Prostate gland (tissue), 2 donors: ENCODE measurements at regions not wholly inside any gene's neighbourhood (a gene's known extent, or its start where the extent isn't known, plus 50 kb on each side); places are given as distances from the start of the nearest gene placed in this dataset.

Experiments used
- DNase-seq: peaks from one replicate; pipeline ENCODE4 v3.0.0-alpha.2; 2019; ENCODE audit warnings: low spot score
- H3K27ac ChIP-seq, 2 donors: fragments of 200-600 bp; sonication (generic); 2 replicates each; pipeline ENCODE4 v1.5.1; 2017 to 2019
- H3K27me3 ChIP-seq: fragments of 200-600 bp; sonication (generic); replicated peaks from 2 replicates; pipeline ENCODE4 v1.5.1; 2019; ENCODE audit not compliant: insufficient read depth
- H3K36me3 ChIP-seq, 2 donors: fragments of 200-600 bp; sonication (generic); 1 replicate in 1 of 2; 2 replicates in 1 of 2; pipeline versions ENCODE4 v1.5.1 to v1.8.1; 2017 to 2019
- H3K4me1 ChIP-seq: fragments of 200-600 bp; sonication (generic); replicated peaks from 2 replicates; pipeline ENCODE4 v1.5.1; 2019
- H3K4me3 ChIP-seq, 2 donors: fragments of 200-600 bp; sonication (generic); 2 replicates each; pipeline ENCODE4 v1.5.1; 2017 to 2019
- H3K9me3 ChIP-seq: fragments of 200-600 bp; sonication (generic); 2 replicates; pipeline ENCODE4 v1.5.1; 2017
- POLR2A ChIP-seq: fragments of 450-650 bp; IDR thresholded peaks from one replicate; pipeline ENCODE4 v1.6.1; 2016; ENCODE audit warnings: antibody characterized with exemption, mild to moderate bottlenecking
- POLR2AphosphoS5 ChIP-seq: sonication (generic); formaldehyde crosslinking; IDR thresholded peaks from one replicate; pipeline ENCODE4 v1.6.1; 2017; ENCODE audit warnings: antibody characterized with exemption
- WGBS: methylation state at CpG from one replicate; pipeline ENCODE4 v1.1.5; 2018; 5-methylcytosine and 5-hydroxymethylcytosine counted together
- intact Hi-C: fragments of 100-400 bp; cut with DNase I; formaldehyde crosslinking; loops from one replicate; pipeline ENCODE4 v1.14.2; 2022
- TF ChIP-seq, protein P1 (sequence below), 4 experiments: fragments of 200-600 bp in 2 of 4; fragments of 450-650 bp in 2 of 4; sonication (generic) in 2 of 4; IDR thresholded peaks; 1 replicate in 3 of 4; 2 replicates in 1 of 4; pipeline ENCODE4 v1.5.1; 2016 to 2019; ENCODE audit warnings: antibody characterized with exemption in 4 of 4, mild to moderate bottlenecking in 2 of 4, moderate library complexity in 2 of 4

DNA sequence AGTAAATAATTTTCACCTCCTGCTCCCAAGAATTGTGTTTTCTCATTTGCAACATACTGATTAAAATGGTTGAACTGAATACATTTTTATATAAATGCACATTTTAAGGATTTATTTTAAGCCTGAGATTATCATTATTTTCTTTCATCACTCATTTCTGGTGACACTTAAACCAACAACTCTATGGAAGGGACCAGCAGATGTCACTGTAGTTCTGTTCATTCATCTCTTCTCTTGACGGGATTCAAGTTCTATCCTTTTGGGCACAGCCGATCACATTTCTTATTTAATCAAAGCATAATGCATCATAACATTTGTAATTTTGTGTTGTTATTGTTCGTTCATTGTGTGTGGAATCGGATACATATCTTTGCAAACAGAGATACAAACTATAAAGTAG, 417.9 kb downstream of the HRH4 start:
- Histone ChIP-seq H3K27me3 (no peaks in the 10 kb centered on the region), H3K9me3 (no peaks in the 10 kb centered on the region), H3K4me3 (no peak overlapping the region), H3K27ac (no peak overlapping the region), H3K4me1 (no peaks in the 10 kb centered on the region), H3K36me3 (no peaks in the 10 kb centered on the region)
- peak; percentile 14 for DNase-seq
- intact Hi-C loops: loop anchor here (5.0 kb wide), 2 partner anchors 474 to 1019 kb away; partner anchors contain the start of gene ZNF521
- 5% methylated on average over 4 of the region's 4 CpGs for WGBS
- TF ChIP-seq, protein P1, sequence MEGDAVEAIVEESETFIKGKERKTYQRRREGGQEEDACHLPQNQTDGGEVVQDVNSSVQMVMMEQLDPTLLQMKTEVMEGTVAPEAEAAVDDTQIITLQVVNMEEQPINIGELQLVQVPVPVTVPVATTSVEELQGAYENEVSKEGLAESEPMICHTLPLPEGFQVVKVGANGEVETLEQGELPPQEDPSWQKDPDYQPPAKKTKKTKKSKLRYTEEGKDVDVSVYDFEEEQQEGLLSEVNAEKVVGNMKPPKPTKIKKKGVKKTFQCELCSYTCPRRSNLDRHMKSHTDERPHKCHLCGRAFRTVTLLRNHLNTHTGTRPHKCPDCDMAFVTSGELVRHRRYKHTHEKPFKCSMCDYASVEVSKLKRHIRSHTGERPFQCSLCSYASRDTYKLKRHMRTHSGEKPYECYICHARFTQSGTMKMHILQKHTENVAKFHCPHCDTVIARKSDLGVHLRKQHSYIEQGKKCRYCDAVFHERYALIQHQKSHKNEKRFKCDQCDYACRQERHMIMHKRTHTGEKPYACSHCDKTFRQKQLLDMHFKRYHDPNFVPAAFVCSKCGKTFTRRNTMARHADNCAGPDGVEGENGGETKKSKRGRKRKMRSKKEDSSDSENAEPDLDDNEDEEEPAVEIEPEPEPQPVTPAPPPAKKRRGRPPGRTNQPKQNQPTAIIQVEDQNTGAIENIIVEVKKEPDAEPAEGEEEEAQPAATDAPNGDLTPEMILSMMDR (IDR thresholded peaks at IDR 0.05): peak in 3 of 4 experiments; percentile 32 to 59 (median 34)
- no peak for TF ChIP-seq POLR2AphosphoS5

DNA sequence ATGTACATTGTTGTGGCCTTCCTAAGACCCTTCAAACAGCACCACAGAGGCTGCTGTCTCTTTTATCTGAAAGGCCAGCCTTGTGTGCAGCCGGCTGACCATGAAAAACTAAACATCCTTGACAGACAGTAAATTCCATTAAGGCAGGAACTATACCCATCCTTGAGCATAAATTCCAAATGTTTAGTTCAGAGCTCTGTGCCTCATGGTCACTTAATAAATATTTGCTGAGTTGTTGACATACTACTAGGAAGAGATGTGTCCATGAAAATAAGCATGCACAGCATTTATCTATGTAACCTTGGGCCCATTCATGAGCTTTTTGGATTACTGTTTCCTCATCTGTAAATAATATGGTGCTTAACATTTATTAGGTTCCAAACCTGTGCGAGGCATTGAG, 424.8 kb downstream of the HRH4 start:
- Histone ChIP-seq H3K9me3 (no peaks in the 10 kb centered on the region), H3K36me3 (no peaks in the 10 kb centered on the region), H3K27ac (no peak overlapping the region), H3K4me1 (no peaks in the 10 kb centered on the region), H3K27me3 (no peaks in the 10 kb centered on the region), H3K4me3 (no peak overlapping the region)
- no peak for DNase-seq
- TF ChIP-seq POLR2A: no peak
- no peak for TF ChIP-seq POLR2AphosphoS5
- TF ChIP-seq, protein P1 (IDR thresholded peaks at IDR 0.05): no peak
- WGBS: 64% methylated on average over 2 of the region's 2 CpGs
- intact Hi-C loops: loop anchor here (10.0 kb wide), 1 partner anchor 780 kb away; no protein-coding TSS in a partner anchor

DNA sequence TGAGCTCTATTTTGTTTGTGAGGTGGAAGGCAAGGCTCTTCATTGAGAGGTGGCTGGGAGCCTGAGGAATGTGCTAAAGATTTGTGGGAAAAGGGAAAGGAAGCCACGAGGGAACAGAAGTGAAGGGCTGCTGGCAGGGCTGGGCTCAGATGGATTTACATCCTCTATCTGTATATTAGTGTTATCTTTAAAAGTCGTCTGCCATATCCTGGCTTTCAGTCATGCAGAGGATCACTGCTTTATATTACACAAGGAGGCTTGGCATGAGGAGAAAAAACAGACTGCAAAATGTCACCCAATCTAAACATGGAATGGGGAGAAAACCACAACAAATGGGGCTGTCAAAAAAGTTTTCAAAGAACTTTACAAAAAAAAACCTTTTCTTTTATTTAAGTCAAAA, 434.4 kb downstream of the HRH4 start:
- DNase-seq: no peak
- WGBS: 27% methylated on average over 2 of the region's 2 CpGs
- no peaks in the 10 kb centered on the region for H3K9me3 ChIP-seq
- no peaks in the 10 kb centered on the region for H3K27me3 ChIP-seq
- no peaks in the 10 kb centered on the region for H3K36me3 ChIP-seq
- intact Hi-C loops: no loop called here
- H3K4me3 ChIP-seq: no peak overlapping the region
- H3K27ac ChIP-seq: no peak overlapping the region
- no peaks in the 10 kb centered on the region for H3K4me1 ChIP-seq
- no peak for TF ChIP-seq POLR2AphosphoS5
- TF ChIP-seq, protein P1 (IDR thresholded peaks at IDR 0.05): no peak
- no peak for TF ChIP-seq POLR2A

DNA sequence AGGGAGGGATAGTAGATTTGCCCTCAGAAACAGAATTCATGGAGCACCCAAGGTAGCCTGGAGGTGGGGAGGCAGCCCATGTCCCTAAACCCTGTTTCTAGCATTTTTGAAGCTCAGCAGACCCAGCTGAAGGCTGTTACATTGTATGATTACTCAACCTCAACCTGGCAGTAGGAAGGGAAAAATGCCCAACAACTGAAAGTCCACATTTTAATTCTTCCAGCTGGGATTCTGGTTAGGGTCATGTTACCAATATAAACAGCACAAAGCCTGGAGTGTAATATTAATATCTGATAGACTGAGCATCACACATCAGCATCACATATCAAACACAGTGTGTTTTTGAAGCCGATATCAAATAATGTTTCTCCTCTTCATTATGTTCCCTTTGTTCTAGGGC, 437.0 kb downstream of the HRH4 start:
- intact Hi-C loops: no loop called here
- no peaks in the 10 kb centered on the region for H3K36me3 ChIP-seq
- TF ChIP-seq POLR2A (no peak), POLR2AphosphoS5 (no peak)
- TF ChIP-seq, protein P1 (IDR thresholded peaks at IDR 0.05): no peak
- 86% methylated on average over 1 of the region's 1 CpG for WGBS
- H3K27ac ChIP-seq: no peak overlapping the region
- H3K4me3 ChIP-seq: no peak overlapping the region
- H3K4me1 ChIP-seq: no peaks in the 10 kb centered on the region
- H3K27me3 ChIP-seq: no peaks in the 10 kb centered on the region
- no peak for DNase-seq
- H3K9me3 ChIP-seq: no peaks in the 10 kb centered on the region

DNA sequence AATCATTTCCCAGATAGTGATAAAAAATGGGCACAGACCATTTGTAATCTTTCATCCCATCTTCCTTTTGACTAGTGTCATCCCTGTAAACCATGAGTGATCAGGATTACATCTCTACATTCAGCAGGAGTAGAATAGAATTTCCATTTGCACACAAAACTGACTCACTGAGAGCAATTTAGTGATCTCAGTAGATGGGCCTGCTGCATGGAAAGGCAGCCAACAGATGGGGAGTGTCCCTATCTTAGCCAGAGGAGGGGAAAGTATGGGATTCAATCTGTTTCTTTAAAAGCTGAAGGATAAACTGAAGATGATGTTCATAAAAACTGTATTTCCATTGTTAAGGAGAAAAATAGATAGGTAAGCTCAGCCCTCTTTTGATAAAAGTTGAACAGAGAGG, 441.7 kb downstream of the ZNF521 start:
- DNase-seq: no peak
- Histone ChIP-seq H3K27me3 (no peaks in the 10 kb centered on the region), H3K9me3 (no peaks in the 10 kb centered on the region), H3K4me1 (no peaks in the 10 kb centered on the region), H3K4me3 (no peak overlapping the region), H3K36me3 (no peaks in the 10 kb centered on the region), H3K27ac (no peak overlapping the region)
- TF ChIP-seq, protein P1 (IDR thresholded peaks at IDR 0.05): no peak
- no peak for TF ChIP-seq POLR2AphosphoS5
- no peak for TF ChIP-seq POLR2A
- intact Hi-C loops: no loop called here
